Fibroblast of lung (primary cell): ENCODE measurements at regions not wholly inside any gene's neighbourhood (a gene's known extent, or its start where the extent isn't known, plus 50 kb on each side); places are given as distances from the start of the nearest gene placed in this dataset.
"Not testable (repeated sequence)": the region's sequence is repeated elsewhere in the genome, so short reads cannot be mapped to it uniquely, and the experiment has no call there.

Experiments used
- DNase-seq, 2 donors: peaks; one replicate each; pipeline versions ENCODE4 v3.0.0 to v3.0.0-alpha.2; 2010; ENCODE audit warnings: low read depth in 2 of 2
- H2AFZ ChIP-seq: 2 replicates; pipeline ENCODE4 v1.5.1; 2012; ENCODE audit warnings: low read length, control low read depth, inconsistent platforms
- H3K27ac ChIP-seq: 2 replicates; pipeline ENCODE4 v1.5.1; 2011; ENCODE audit warnings: low read length, control low read depth; ENCODE audit not compliant: insufficient read depth
- H3K27me3 ChIP-seq: 2 replicates; pipeline ENCODE4 v1.5.1; 2011; ENCODE audit warnings: mild to moderate bottlenecking, low read length; ENCODE audit not compliant: control insufficient read depth, insufficient read depth
- H3K36me3 ChIP-seq: 2 replicates; pipeline ENCODE4 v1.5.1; 2011; ENCODE audit warnings: low read length; ENCODE audit not compliant: control insufficient read depth, insufficient read depth
- H3K4me1 ChIP-seq: 2 replicates; pipeline ENCODE4 v1.5.1; 2011; ENCODE audit warnings: low read length; ENCODE audit not compliant: control insufficient read depth, insufficient read depth; ENCODE audit errors: extremely low read depth
- H3K4me2 ChIP-seq: 2 replicates; pipeline ENCODE4 v1.5.1; 2011; ENCODE audit warnings: low read length, control low read depth; ENCODE audit not compliant: insufficient read depth; ENCODE audit errors: extremely low read depth
- H3K4me3 ChIP-seq, 4 experiments: fragments of 200-600 bp in 1 of 4; sonication (generic) in 1 of 4; replicated peaks in 1 of 4; 2 replicates each; pipeline ENCODE4 v1.5.1; 2011 to 2016; ENCODE audit warnings: low read length in 4 of 4, low read depth in 3 of 4, mild to moderate bottlenecking in 3 of 4, control low read depth in 2 of 4, inconsistent platforms in 1 of 4, mixed read lengths in 1 of 4; ENCODE audit not compliant: insufficient read depth in 1 of 4; ENCODE audit errors: control extremely low read depth in 1 of 4
- H3K79me2 ChIP-seq: 2 replicates; pipeline ENCODE4 v1.5.1; 2012; ENCODE audit warnings: mild to moderate bottlenecking, low read length, inconsistent platforms; ENCODE audit not compliant: control insufficient read depth, insufficient read depth
- H3K9ac ChIP-seq: 2 replicates; pipeline ENCODE4 v1.5.1; 2011; ENCODE audit warnings: mild to moderate bottlenecking, low read length, control low read depth; ENCODE audit not compliant: insufficient read depth
- H3K9me3 ChIP-seq: 2 replicates; pipeline ENCODE4 v1.5.1; 2012; ENCODE audit warnings: low read depth, low read length; ENCODE audit not compliant: control insufficient read depth, insufficient read depth
- H4K20me1 ChIP-seq: 2 replicates; pipeline ENCODE4 v1.5.1; 2011; ENCODE audit warnings: low read length; ENCODE audit not compliant: control insufficient read depth, insufficient read depth; ENCODE audit errors: extremely low read depth
- CTCF ChIP-seq, 2 donors: IDR thresholded peaks in 1 of 2; conservative IDR thresholded peaks in 1 of 2; 1 replicate in 1 of 2; 2 replicates in 1 of 2; pipeline ENCODE4 v1.5.1; 2011 to 2012; ENCODE audit warnings: low read length in 2 of 2, control low read depth in 1 of 2, inconsistent platforms in 1 of 2, low read depth in 1 of 2, mild to moderate bottlenecking in 1 of 2
- EZH2 ChIP-seq: IDR thresholded peaks from 2 replicates; pipeline ENCODE4 v1.5.1; 2012; ENCODE audit warnings: low read length, control low read depth, mild to moderate bottlenecking; ENCODE audit errors: missing control alignments

DNA sequence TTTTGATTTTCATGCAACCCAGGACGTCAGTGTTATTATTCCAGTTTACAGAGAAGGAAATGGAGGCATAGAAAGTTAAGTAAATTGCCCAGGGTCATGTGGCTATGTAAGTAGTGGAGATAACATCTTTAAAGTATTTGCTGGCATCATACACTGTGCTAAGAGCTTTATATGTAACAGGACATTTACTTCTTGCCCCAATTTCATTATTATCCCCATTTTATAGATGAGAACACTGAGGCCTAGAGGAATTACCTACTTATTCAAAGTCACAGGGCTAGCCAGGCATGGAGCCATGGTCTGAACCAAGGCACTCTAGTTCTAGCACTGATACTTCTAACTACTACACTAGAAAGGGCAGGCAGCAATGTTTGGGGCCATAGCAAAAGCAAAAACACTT lies 107.3 kb upstream of the ANKRD28 start:
- Histone ChIP-seq H3K27me3 (no peaks in the 10 kb centered on the region), H3K79me2 (no peaks in the 10 kb centered on the region), H3K9ac (no peak overlapping the region), H3K4me2 (no peak overlapping the region), H4K20me1 (no peaks in the 10 kb centered on the region), H3K36me3 (no peaks in the 10 kb centered on the region), H3K9me3 (no peaks in the 10 kb centered on the region), H3K27ac (no peak overlapping the region), H3K4me1 (no peaks in the 10 kb centered on the region), H2AFZ (no peak overlapping the region), H3K4me3 (no peak overlapping the region)
- no peak for DNase-seq
- TF ChIP-seq EZH2 (no peak), CTCF (conservative IDR thresholded peaks at IDR 0.05 in 1 of 2, IDR thresholded peaks at IDR 0.05 in 1 of 2; ENCODE audit: low read depth in 1 of 2, low read length in 2 of 2) (no peak)

GRCh38 chr3:15907403-15907802 lies 109.6 kb upstream of the ANKRD28 start:
- H3K4me3 ChIP-seq, H2AFZ ChIP-seq, H3K9me3 ChIP-seq, H3K79me2 ChIP-seq, H3K36me3 ChIP-seq, H3K4me1 ChIP-seq, H3K4me2 ChIP-seq, H3K27me3 ChIP-seq, H3K27ac ChIP-seq, H4K20me1 ChIP-seq, H3K9ac ChIP-seq, DNase-seq: not testable (repeated sequence)

DNA sequence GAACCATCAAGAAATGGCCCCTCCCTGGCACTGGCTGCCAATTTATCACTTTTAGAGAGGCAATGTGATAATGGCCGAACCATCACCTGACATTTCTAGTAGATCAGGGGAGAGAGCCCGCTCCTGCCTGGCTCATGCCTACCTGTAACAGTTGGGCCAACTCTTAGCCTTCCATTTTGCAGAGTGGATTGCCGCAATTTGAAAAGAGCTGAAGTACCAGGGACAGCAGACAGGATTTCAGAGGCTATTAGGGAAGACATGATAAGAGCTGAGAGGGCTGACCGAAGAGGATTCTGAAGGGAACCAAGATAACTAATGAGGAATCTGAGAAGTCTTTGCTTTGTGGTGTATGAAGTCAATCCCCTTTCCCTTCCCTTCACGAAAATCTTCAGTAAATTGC lies 121.2 kb upstream of the ANKRD28 start:
- H3K27ac ChIP-seq = no peak overlapping the region
- no peak overlapping the region for H2AFZ ChIP-seq
- H3K36me3 ChIP-seq = no peaks in the 10 kb centered on the region
- no peak overlapping the region for H3K9ac ChIP-seq
- H3K4me1 ChIP-seq = no peaks in the 10 kb centered on the region
- H3K79me2 ChIP-seq = no peaks in the 10 kb centered on the region
- TF ChIP-seq EZH2 (no peak), CTCF (conservative IDR thresholded peaks at IDR 0.05 in 1 of 2, IDR thresholded peaks at IDR 0.05 in 1 of 2; ENCODE audit: low read depth in 1 of 2, low read length in 2 of 2) (no peak)
- H3K4me2 ChIP-seq = no peak overlapping the region
- no peak overlapping the region for H3K4me3 ChIP-seq
- H4K20me1 ChIP-seq = no peaks in the 10 kb centered on the region
- no peaks in the 10 kb centered on the region for H3K9me3 ChIP-seq
- H3K27me3 ChIP-seq = peaks cover 13% of the 10 kb centered on the region
- DNase-seq = no peak

- H3K9ac ChIP-seq = no peak overlapping the region
- no peak overlapping the region for H3K4me3 ChIP-seq
- TF ChIP-seq CTCF (conservative IDR thresholded peaks at IDR 0.05 in 1 of 2, IDR thresholded peaks at IDR 0.05 in 1 of 2; ENCODE audit: low read depth in 1 of 2, low read length in 2 of 2) (no peak), EZH2 (no peak)
Observed at GRCh38 chr3:15919971-15920370, 122.2 kb upstream of the ANKRD28 start.

More at GRCh38 chr3:15919971-15920370, 122.2 kb upstream of the ANKRD28 start:
- Histone ChIP-seq H3K79me2 (no peaks in the 10 kb centered on the region), H3K9me3 (no peaks in the 10 kb centered on the region), H3K4me1 (no peaks in the 10 kb centered on the region), H3K36me3 (no peaks in the 10 kb centered on the region), H3K4me2 (no peak overlapping the region), H3K27ac (no peak overlapping the region), H3K27me3 (peaks cover 13% of the 10 kb centered on the region), H2AFZ (no peak overlapping the region), H4K20me1 (no peaks in the 10 kb centered on the region)
- DNase-seq = no peak
